NOMO-1 (cell line): ENCODE measurements at regions not wholly inside any gene's neighbourhood (a gene's known extent, or its start where the extent isn't known, plus 50 kb on each side); places are given as distances from the start of the nearest gene placed in this dataset.
"Not testable (repeated sequence)": the region's sequence is repeated elsewhere in the genome, so short reads cannot be mapped to it uniquely, and the experiment has no call there.

Experiments
- DNase-seq, 2 experiments: peaks; one replicate each; lab custom pipeline; 2025; ENCODE audit not compliant: unreplicated experiment in 2 of 2; lab: John Stamatoyannopoulos, UW

DNA sequence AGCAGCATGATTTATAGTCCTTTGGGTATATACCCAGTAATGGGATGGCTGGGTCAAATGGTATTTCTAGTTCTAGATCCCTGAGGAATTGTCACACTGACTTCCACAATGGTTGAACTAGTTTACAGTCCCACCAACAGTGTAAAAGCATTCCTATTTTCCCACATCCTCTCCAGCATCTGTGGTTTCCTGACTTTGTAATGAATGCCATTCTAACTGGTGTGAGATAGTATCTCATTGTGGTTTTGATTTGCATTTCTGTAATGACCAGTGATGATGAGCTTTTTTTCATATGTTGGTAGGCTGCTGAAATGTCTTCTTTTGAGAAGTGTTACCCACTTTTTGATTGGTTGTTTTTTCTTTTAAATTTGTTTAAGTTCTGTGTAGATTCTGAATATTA is 245.2 kb downstream of the SYT10 start:
- DNase-seq, result not testable (repeated sequence)

DNA sequence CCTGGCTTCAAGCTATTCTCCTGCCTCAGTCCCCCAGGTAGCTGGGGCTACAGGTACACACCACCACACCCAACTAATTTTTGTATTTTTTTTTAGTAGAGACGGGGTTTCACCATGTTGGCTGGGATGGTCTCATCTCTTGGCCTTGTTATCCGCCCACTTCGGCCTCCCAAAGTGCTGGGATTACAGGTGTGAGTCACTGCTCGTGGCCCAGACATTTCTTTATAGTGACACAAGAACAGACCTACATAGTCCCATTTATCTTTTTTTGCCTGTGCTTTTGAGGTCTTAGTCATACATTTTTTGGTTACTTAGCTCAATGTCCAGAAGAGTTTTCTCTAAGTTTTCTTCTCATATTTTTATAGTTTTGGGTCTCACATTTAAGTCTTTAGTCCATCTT is 247.4 kb downstream of the SYT10 start:
- no peak for DNase-seq

DNA sequence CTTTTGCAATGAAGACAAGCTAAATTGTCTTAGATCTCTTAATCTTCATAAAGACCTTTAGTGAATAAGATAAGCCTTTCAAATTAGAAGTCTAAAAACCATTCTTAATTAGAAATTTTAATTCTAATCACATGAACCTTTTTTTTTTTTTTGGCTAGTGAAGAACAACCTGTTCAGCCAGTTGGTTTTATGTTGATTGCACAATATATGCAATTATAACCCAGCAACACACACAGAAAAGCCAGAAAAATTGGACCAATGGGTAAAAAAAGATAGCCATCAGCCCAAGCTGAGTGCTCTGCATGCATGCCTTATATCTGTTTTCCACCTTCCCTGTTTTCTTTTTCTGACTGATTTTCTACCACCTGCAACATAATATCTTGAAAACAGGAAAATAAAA is 252.2 kb downstream of the SYT10 start:
- DNase-seq, result no peak

DNA sequence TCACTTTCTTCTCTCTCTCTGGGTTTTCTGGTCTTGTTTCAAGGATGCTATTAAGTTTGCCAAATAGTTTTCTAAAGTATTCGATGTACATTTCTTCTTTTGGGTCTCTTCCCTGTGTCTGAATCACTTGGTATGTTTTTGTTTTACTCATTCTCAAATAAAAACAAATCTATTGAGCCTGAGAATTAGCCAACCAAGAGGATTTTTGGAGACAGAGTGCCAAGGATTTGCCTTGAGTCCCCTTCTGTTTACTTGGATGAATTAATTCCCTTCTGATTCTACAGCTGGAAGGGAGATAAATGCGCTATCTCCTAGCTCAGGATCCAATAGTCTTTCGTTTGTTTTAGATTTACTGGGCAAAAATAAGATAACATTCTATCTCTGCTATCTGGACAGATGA is 255.5 kb downstream of the SYT10 start:
- no peak for DNase-seq

DNA sequence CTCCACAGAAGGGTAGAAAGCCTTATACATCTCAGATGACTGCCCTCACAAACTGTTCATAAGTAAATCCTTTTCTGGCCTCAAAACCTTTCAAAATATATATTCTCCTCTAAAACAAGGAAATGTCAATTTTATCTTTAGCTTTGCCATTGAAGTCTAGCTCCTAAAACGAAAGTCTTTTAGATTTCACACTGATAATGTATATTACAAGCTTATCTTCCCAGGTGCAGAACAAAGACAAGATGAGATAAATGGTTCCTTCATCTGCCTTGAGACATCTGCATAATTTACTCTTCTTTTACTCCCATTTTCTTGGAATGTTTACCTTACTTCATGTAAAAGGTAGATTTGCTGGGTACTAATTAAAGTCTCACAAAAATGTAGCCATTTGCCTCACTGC is 257.1 kb downstream of the SYT10 start:
- DNase-seq, result no peak

DNA sequence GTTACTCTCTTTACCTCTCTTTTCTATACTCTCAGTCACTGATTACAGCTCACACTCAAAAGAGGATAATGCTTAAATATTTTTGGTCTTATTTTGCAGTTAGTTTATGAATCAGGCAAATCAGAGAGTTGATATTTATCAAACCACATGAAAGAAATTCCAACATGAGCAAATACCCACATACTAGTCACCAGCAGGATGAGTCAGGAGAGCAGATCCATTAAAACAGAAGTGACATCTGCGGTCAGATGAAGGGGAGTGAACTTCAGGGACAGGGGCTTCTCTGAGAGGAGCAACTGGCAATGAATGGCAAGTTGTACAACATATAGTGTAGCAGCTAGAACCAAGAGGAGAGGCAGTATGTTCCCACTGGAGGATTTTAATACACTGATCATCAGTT is 258.7 kb downstream of the SYT10 start:
- no peak for DNase-seq

DNA sequence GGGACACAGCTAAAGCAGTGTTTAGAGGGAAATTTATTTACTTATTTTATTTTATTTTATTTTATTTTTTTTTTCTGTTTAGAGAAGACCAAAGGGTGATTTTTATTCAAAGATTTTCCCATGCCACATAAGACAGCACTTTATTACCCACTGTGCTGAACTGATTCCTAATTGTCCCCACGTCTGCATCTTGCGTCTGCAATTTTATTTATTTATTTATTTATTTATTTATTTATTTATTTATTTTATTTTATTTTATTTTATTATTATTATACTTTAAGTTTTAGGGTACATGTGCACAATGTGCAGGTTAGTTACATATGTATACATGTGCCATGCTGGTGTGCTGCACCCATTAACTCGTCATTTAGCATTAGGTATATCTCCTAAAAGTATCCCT is 269.7 kb upstream of the PKP2 start:
- not testable (repeated sequence) for DNase-seq

DNA sequence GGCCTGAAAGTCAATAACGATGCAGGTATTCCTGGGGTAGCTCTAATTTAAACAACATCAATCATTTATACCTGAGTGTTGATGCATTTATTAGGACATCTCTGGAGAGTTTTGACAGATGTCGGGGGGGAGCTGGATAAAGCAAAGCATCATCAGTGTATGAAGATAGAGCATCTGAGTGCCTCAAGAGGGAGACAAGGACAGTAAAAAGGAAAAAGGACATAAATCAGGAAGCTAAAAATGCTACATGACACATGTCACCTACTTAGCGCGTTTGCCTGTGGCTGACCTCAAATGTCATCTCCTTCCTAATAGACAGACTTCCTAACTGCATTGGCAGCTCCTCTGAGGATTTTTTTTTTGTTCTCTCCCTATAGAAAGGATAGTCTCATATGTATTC is 259.5 kb upstream of the PKP2 start:
- DNase-seq, result no peak

DNA sequence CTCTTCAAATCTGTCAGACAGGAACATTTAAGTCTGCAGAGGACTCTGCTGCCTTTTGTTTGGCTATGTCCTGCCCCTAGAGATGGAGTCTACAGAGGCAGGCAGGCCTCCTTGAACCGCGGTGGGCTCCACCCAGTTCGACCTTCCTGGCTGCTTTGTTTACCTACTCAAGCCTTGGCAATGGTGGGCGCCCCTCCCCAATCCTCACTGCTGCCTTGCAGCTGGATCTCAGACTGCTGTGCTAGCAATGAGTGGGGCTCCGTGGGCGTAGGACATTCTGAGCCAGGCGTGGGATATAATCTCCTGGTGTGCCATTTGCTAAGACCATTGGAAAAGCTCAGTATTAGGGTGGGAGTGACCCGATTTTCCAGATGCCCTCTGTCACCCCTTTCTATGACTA is 250.7 kb upstream of the PKP2 start:
- DNase-seq, result not testable (repeated sequence)

DNA sequence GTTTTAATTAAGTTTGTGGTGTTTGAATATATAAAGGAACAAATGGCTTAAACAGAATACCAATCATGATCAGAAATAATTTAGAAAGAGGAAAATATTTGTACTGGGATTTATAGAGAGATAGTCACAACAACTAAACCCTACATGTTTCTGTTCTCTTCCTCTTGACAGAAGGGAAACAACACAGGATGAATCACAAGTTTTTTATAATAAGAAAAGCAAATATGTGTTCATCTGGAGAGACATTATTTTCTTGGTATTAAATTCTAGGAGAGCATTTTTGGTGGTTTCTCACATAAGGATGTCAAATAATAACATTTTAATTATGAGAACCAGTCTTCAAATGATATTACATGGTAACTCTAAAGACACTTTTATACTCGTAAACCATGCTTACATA is 232.9 kb upstream of the PKP2 start:
- no peak for DNase-seq

DNA sequence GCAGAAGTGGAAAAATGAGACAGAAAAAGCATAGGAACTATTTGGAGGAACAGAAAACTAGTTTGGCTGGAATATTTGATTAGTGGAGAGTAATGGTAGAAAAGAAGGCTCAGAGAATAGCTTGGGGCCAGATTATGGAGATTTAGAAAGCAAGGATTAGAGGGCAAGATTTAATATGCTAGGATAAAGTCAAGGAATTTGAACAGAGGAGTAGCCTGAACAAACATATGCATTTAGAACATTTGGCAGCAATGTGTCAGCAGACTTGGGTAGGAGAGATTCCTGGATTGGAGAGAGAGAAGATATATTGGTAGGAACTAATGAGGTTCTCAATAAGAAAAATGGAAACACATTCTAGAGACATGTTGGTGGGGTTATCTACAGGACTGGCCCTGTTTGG is 229.2 kb upstream of the PKP2 start:
- DNase-seq, result no peak

DNA sequence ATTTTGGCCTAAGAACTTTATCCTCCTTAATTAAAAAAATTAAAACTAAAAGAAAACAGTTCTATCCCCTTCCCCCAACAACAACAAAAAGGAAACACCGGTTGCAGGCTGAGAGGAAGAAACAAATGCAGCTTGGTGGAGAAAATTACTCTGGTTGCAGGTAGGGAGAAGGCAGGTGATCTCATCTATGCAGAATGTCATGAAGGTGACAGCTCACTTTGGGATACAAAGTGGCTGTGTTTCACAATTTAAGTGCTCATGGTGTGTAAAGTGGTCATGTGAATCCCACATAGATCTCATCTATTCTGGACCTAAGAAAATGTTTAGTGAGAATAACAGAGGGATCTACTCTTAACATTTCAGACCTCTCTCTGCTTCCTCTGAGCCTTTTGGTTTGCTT is 219.7 kb upstream of the PKP2 start:
- no peak for DNase-seq

DNA sequence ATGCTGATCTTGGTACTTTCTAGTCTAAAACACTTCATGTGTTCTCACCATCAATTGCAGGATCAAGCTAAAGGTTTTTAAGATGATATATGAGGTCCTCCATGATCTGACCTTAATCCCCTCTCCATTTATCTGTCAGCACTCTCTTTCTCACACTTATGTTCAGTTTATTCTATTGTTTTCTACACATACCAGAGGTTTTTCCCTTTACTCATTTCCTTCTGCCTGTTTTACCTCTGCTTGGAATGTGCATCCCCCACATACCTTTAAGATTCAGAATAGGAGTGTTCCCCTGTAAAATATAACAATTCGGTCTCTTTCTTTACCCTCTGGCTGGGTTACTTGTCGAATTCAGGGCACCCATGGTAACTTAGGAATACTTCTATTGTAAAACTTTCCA is 219.1 kb upstream of the PKP2 start:
- DNase-seq, result no peak

DNA sequence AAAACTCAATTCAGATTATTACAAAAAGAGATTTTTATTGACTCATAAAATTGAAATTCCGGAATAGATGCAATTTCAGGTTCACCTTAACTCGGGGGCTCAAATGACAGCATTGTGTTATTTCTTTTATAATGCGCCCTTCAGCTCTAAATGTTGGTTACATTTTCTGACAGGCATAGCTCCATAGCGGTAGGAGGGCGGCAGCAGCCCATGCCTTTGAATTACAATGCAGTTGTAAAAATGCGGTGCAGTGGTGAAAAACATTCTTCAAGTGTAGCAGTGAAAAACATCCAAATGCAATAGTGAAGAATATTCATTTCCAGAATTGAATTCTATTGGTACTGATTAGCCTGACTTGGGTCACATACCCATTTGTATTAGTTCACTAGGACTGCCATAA is 215.3 kb upstream of the PKP2 start:
- no peak for DNase-seq

DNA sequence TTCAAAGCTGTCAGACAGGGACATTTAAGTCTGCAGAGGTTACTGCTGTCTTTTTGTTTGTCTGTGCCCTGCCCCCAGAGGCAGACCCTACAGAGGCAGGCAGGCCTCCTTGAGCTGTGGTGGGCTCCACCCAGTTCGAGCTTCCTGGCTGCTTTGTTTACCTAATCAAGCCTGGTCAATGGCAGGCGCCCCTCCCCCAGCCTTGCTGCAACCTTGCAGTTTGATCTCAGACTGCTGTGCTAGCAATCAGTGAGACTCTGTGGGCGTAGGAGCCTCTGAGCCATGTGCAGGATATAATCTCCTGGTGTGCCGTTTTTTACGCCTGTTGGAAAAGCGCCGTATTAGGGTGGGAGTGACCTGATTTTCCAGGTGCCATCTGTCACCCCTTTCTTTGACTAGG is 211.2 kb upstream of the PKP2 start:
- DNase-seq, result not testable (repeated sequence)

DNA sequence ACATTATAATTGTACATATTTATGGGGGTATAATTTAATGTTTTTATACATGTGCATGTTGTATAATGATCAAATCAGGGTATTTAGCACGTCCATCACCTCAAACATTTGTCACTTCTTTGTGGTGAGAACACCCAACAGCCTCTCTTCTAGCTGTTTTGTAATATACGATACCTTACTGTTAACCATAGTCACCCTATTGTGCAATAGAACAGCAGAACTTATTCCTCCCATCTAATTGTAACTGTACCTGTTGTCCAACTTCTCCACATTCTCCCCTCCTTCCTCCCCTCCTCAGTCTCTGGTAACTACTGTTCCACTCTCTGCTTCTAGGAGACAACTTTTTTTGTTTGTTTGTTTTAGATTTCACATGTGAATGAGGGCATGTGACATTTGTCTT is 197.0 kb upstream of the PKP2 start:
- DNase-seq, result no peak

DNA sequence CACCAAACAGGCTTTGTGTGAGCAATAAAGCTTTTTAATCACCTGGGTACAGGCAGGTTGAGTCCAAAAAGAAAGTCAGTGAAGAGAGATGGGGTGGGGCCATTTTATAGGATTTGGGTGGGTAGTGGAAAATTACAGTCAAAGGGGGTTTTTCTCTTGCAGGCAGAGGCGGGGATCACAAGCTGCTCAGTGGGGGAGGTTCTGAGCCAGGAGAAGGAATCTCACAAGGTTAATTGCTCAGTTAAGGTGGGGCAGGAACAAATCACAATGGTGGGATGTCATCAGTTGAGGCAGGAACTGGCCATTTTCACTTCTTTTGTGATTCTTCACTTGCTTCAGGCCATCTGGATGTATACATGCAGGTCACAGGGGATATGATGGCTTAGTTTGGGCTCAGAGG is 191.3 kb upstream of the PKP2 start:
- not testable (repeated sequence) for DNase-seq

DNA sequence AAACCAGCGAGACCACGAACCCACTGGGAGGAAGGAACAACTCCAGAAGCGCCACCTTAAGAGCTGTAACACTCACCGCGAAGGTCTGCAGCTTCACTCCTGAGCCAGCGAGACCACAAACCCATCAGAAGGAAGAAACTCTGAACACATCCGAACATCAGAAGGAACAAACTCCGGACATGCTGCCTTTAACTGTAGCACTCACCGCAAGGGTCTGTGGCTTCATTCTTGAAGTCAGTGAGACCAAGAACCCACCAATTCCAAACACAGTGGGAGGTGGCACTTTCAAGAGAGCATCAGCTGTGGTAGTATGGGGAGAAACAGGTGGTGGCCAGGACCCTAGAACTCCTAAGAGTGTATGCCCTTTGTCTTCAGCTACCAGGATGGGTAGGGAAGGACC is 179.8 kb upstream of the PKP2 start:
- DNase-seq, result not testable (repeated sequence)

DNA sequence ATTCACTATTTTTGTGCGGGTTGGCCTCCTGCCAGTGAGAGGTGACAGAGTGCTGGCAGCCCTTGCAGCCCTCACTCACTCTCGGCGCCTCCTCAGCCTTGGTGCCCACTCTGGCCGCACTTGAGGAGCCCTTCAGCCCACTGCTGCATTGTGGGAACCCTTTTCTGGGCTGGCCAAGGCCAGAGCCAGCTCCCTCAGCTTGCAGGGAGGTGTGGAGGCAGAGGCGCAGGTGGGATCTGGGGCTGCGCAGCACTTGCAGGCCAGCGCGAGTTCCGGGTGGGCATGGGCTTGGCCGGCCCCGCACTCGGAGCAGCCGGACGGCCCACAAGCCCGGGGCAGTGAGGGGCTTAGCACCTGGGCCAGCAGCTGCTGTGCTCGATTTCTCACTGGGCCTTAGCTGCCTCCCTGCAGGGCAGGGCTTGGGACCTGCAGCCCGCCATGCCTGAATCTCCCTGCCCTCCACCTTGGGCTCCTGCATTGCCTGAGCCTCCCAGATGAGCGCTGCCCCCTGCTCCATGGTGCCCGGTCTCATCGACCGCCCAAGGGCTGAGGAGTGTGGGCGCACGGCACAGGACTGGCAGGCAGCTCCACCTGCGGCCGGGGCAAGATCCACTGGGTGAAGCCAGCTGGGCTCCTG is 178.7 kb upstream of the PKP2 start:
- DNase-seq, result not testable (repeated sequence)

DNA sequence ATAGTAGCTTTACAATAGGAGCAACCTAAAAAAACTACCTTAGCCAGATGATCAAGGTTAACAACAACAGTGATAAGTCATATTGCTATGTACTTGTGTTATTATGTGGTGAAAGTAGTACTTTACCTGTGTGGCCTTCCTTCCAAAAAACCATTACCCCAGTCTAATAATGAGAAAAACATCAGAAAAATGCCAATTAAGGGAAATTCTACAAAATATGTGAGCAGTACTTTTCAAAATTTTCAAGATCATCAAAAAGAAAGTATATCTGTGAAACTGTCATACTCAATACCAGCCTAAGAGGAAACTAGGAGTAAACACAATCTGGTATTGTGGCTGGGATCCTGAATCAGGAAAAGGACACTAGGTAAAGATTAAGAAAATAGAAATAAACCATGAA is 165.3 kb upstream of the PKP2 start:
- no peak for DNase-seq

DNA sequence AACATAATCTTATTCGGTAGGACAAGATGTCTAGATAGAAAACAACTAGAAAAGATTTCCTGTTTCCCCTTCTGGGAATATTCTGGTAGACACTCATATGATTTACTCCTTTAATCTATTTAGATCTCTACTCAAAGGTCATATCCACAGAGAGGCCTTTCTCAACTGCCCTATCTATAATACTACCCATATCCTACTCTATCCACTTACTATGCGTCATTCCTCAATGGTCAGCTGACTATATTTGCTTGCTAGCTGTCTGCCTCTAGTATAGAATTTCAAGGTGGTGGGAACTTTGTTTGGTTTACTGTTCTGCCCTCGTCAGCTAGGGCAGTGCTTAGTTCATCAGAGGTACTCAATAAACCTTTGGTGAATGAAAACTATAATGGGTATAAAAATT is 157.8 kb upstream of the PKP2 start:
- DNase-seq, result no peak

DNA sequence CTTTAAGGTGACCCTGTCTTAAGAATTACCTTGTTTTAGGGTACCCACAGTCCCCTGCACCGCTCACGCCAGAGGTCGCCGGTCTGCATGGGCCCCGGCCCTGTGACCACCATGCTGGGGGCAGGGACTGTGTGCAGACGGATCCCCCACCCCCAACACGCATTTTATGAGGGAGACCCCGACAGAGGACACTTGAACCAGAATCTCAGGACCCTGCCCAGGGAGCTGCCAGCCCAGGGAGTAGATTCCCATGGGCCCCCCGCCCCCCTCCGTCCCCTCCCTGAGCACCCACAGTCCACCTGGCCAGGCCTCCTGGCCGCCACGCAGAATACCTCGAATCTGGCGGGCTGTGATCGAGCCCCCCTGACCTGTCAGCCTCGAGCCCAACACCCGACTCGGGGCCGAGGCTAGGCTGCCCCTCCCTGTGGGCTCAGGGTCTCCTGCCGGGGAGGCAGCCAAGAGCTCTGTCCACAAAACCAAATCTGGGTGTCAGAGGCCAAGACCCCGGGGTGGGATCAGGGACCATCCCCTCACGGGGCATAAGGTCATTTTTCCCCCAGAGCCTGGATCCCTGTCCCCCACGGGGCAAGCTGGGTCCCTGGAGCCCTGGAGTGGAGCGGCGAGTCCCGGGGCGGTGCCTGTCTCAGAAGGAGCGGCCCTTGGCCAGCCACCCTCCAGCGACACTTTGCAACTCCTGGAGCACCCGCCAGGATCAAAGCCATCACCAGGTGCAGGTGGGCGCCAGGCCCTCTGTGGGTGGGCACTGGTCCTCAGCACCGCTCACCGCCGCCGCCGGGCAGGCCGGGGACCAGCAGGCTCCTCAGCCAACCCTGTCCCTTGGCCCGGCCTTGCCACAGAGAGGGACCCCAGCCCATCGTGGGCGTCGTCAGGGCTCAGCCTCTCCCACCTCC is 155.8 kb upstream of the PKP2 start:
- DNase-seq, result no peak
